GM06990 (cell line): ENCODE measurements at regions not wholly inside any gene's neighbourhood (a gene's known extent, or its start where the extent isn't known, plus 50 kb on each side); places are given as distances from the start of the nearest gene placed in this dataset.
"Not testable (repeated sequence)": the region's sequence is repeated elsewhere in the genome, so short reads cannot be mapped to it uniquely, and the experiment has no call there.

Experiments used
- DNase-seq: peaks from one replicate; pipeline ENCODE4 v3.0.0-alpha.2; 2011; ENCODE audit not compliant: insufficient read length; ENCODE audit errors: extremely low read depth
- H3K27me3 ChIP-seq: replicated peaks from 2 replicates; pipeline ENCODE4 v1.6.0; 2011; ENCODE audit warnings: low read length; ENCODE audit not compliant: control insufficient read depth, insufficient read depth
- H3K36me3 ChIP-seq: 2 replicates; pipeline ENCODE4 v1.5.1; 2011; ENCODE audit warnings: low read length; ENCODE audit not compliant: control insufficient read depth, insufficient read depth
- H3K4me3 ChIP-seq: replicated peaks from 2 replicates; pipeline ENCODE4 v1.5.1; 2011; ENCODE audit warnings: low read depth, mild to moderate bottlenecking, control low read depth, low read length
- CTCF ChIP-seq: IDR thresholded peaks from 2 replicates; pipeline ENCODE4 v1.5.1; 2011; ENCODE audit warnings: low read length, control low read depth, mild to moderate bottlenecking, inconsistent platforms; ENCODE audit not compliant: insufficient read depth, poor library complexity, severe bottlenecking

- no peaks in the 10 kb centered on the region for H3K27me3 ChIP-seq
- H3K4me3 ChIP-seq, result no peak overlapping the region
- H3K36me3 ChIP-seq, result no peaks in the 10 kb centered on the region
- DNase-seq, result no peak
- no peak for TF ChIP-seq CTCF
Observed at GRCh38 chr4:135497563-135498152, 1296.1 kb upstream of the PABPC4L start.

GRCh38 chr4:135492439-135492838 is 1290.8 kb upstream of the PABPC4L start:
- Histone ChIP-seq H3K27me3 (no peaks in the 10 kb centered on the region), H3K36me3 (no peaks in the 10 kb centered on the region), H3K4me3 (no peak overlapping the region)
- TF ChIP-seq CTCF, result no peak
- DNase-seq, result no peak

- TF ChIP-seq CTCF, result no peak
- Histone ChIP-seq H3K36me3 (no peaks in the 10 kb centered on the region), H3K27me3 (no peaks in the 10 kb centered on the region), H3K4me3 (no peak overlapping the region)
- no peak for DNase-seq
Observed at GRCh38 chr4:135485371-135485770, 1283.8 kb upstream of the PABPC4L start.

GRCh38 chr4:135476272-135476671 is 1274.7 kb upstream of the PABPC4L start:
- Histone ChIP-seq H3K27me3 (no peaks in the 10 kb centered on the region), H3K4me3 (no peak overlapping the region), H3K36me3 (no peaks in the 10 kb centered on the region)
- TF ChIP-seq CTCF, result no peak
- DNase-seq, result no peak

- Histone ChIP-seq H3K4me3 (no peak overlapping the region), H3K36me3 (no peaks in the 10 kb centered on the region), H3K27me3 (no peaks in the 10 kb centered on the region)
- DNase-seq, result no peak
- TF ChIP-seq CTCF, result no peak
Observed at GRCh38 chr4:135464311-135464710, 1262.7 kb upstream of the PABPC4L start.

GRCh38 chr4:135447598-135447997 is 1246.0 kb upstream of the PABPC4L start:
- not testable (repeated sequence) for H3K4me3 ChIP-seq, H3K36me3 ChIP-seq, H3K27me3 ChIP-seq, DNase-seq
